Pancreas (tissue), 10 donors: ENCODE measurements at regions not wholly inside any gene's neighbourhood (a gene's known extent, or its start where the extent isn't known, plus 50 kb on each side); places are given as distances from the start of the nearest gene placed in this dataset.

ENCODE experiments used
- ATAC-seq, 4 donors: fragments of 200-7000 bp; cut with Tn5 transposase; one replicate each; pipeline versions ENCODE4 v1.8.0 to v1.9.1; 2020; ENCODE audit warnings: mild to moderate bottlenecking in 4 of 4, moderate library complexity in 4 of 4
- DNase-seq, 6 donors: peaks; one replicate each; pipeline ENCODE4 v3.0.0-alpha.2; 2020
- FAIRE-seq: peaks from 2 replicates; lab custom pipeline; 2012; peaks lifted over from hg19 to GRCh38; lab: Jason Lieb, UNC
- H3K27ac ChIP-seq, 4 donors: fragments of 200-600 bp; sonication (generic); 1 replicate in 3 of 4; 2 replicates in 1 of 4; pipeline versions ENCODE4 v1.5.0 to v1.8.0; 2020
- H3K27me3 ChIP-seq, 4 donors: fragments of 200-600 bp; one replicate each; pipeline ENCODE4 v1.8.0; 2021
- H3K36me3 ChIP-seq, 3 donors: fragments of 200-600 bp; sonication (generic) in 1 of 3; one replicate each; pipeline versions ENCODE4 v1.5.0 to v1.8.0; 2020 to 2021
- H3K4me1 ChIP-seq, 3 donors: fragments of 200-600 bp; one replicate each; pipeline ENCODE4 v1.8.0; 2021
- H3K4me3 ChIP-seq, 4 donors: fragments of 200-600 bp; sonication (generic) in 2 of 4; one replicate each; pipeline versions ENCODE4 v1.5.0 to v1.8.0; 2020 to 2021
- H3K9me3 ChIP-seq, 4 donors: fragments of 200-600 bp; one replicate each; pipeline ENCODE4 v1.8.0; 2021
- CTCF ChIP-seq, 4 donors: fragments of 200-600 bp; sonication (generic) in 3 of 4; IDR thresholded peaks; one replicate each; pipeline versions ENCODE4 v1.5.0 to v1.8.0; 2021; ENCODE audit warnings: antibody characterized with exemption in 4 of 4
- WGBS, 2 donors: extraction: QIAGEN DNeasy Blood & Tissue Kit; methylation state at CpG; one replicate each; pipeline ENCODE4 v1.1.7; 2013; 5-methylcytosine and 5-hydroxymethylcytosine counted together
- intact Hi-C, 3 donors: fragments of 100-400 bp; cut with DNase I; formaldehyde crosslinking; loops; one replicate each; pipeline versions ENCODE4 v1.11.1 to v1.14.2; 2022
- donor health status: healthy with polysubstance abuse.
- donor health status: DM: no; HTN: no; CAD: no; lungs with moderate emphysema.
- donor health status: DM: no; HTN: no; CAD: no.
- donor health status: control.
- donor health status: control.
- donor health status: Bipolar disorder and iron deficiency.
- donor health status: DM: yes; HTN: yes; CAD: no.
- donor health status: DM: no; HTN: no; CAD: no.
- donor health status: DM: no; HTN: no; CAD: no.
- donor health status: DM: yes; HTN: yes; CAD: no.

GRCh38 chr7:113320419-113320818 is 202.1 kb upstream of the SMIM30 start:
- no peak for TF ChIP-seq CTCF (IDR thresholded peaks at IDR 0.05)
- FAIRE-seq (no peak), ATAC-seq (no peak), DNase-seq (no peak)
- H3K4me3 ChIP-seq: no peak overlapping the region
- 82 to 92% methylated on average over 4 of the region's 4 CpGs for WGBS, 2 donors
- H3K4me1 ChIP-seq: no peaks in the 10 kb centered on the region
- H3K27ac ChIP-seq: no peak overlapping the region
- intact Hi-C loops: no loop called here
- no peaks in the 10 kb centered on the region for H3K9me3 ChIP-seq
- H3K36me3 ChIP-seq: no peaks in the 10 kb centered on the region
- H3K27me3 ChIP-seq: no peaks in the 10 kb centered on the region

GRCh38 chr7:113314594-113314993 is 196.2 kb upstream of the SMIM30 start:
- ATAC-seq (no peak), DNase-seq (no peak), FAIRE-seq (no peak)
- H3K4me1 ChIP-seq: no peaks in the 10 kb centered on the region
- H3K9me3 ChIP-seq: no peaks in the 10 kb centered on the region
- intact Hi-C loops: no loop called here
- WGBS, 2 donors: 11 to 14% methylated on average over 2 of the region's 2 CpGs
- H3K4me3 ChIP-seq: no peak overlapping the region
- no peak for TF ChIP-seq CTCF (IDR thresholded peaks at IDR 0.05)
- H3K27me3 ChIP-seq: no peaks in the 10 kb centered on the region
- H3K27ac ChIP-seq: no peak overlapping the region
- no peaks in the 10 kb centered on the region for H3K36me3 ChIP-seq

- ATAC-seq (no peak), DNase-seq (no peak), FAIRE-seq (no peak)
- Histone ChIP-seq H3K4me1 (no peaks in the 10 kb centered on the region), H3K4me3 (no peak overlapping the region), H3K36me3 (no peaks in the 10 kb centered on the region), H3K9me3 (no peaks in the 10 kb centered on the region), H3K27me3 (no peaks in the 10 kb centered on the region), H3K27ac (no peak overlapping the region)
- no peak for TF ChIP-seq CTCF (IDR thresholded peaks at IDR 0.05)
- WGBS, 2 donors: 88 to 95% methylated on average over 2 of the region's 2 CpGs
- intact Hi-C loops: no loop called here
Observed at GRCh38 chr7:113308399-113308798, 190.0 kb upstream of the SMIM30 start.

GRCh38 chr7:113307147-113307546 is 188.8 kb upstream of the SMIM30 start:
- no peak for FAIRE-seq
- TF ChIP-seq CTCF (IDR thresholded peaks at IDR 0.05): no peak
- Histone ChIP-seq H3K27ac (no peak overlapping the region), H3K9me3 (no peaks in the 10 kb centered on the region), H3K4me1 (no peaks in the 10 kb centered on the region), H3K27me3 (no peaks in the 10 kb centered on the region), H3K36me3 (no peaks in the 10 kb centered on the region), H3K4me3 (no peak overlapping the region)
- no peak for ATAC-seq
- intact Hi-C loops: no loop called here
- WGBS, 2 donors: 33 to 44% methylated on average over 2 of the region's 2 CpGs
- no peak for DNase-seq

- FAIRE-seq (no peak), DNase-seq (no peak)
- 77 to 92% methylated on average over 2 of the region's 2 CpGs for WGBS, 2 donors
Observed at GRCh38 chr7:113306302-113306701, 187.9 kb upstream of the SMIM30 start.

More at GRCh38 chr7:113306302-113306701, 187.9 kb upstream of the SMIM30 start:
- Histone ChIP-seq H3K27ac (no peak overlapping the region), H3K4me1 (no peaks in the 10 kb centered on the region), H3K36me3 (no peaks in the 10 kb centered on the region), H3K27me3 (no peaks in the 10 kb centered on the region), H3K9me3 (no peaks in the 10 kb centered on the region), H3K4me3 (no peak overlapping the region)
- ATAC-seq: no peak
- TF ChIP-seq CTCF (IDR thresholded peaks at IDR 0.05): no peak
- intact Hi-C loops: no loop called here
